ENCODE measurements at regions not wholly inside any gene's neighbourhood (a gene's known extent, or its start where the extent isn't known, plus 50 kb on each side); places are given as distances from the start of the nearest gene placed in this dataset.
A peak's percentile ranks its signal among the peaks of the same experiment; 100 is the strongest.

DNA sequence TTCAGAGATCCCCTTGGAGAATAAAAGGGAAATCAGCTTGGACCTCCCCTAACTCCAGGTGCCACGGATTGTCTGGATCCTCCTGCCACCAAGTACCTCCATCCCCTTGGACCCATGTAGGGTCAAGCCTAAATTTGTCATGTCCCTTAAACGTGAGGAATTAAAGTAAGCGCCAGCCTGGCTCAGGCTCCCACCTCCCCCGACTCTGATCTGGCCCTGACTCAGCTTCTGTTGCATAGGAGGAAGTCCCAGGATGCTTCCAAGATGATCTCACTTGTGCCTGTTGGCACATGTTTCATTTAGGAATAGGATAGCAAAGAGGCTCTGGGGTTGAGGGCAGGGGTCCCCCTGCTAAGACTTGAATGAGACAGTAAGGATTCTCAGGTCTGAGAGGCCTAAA lies 231.9 kb upstream of the JUN start:
- Mint-ChIP-seq H3K4me1 (peaks cover 36% of the 10 kb centered on the region), H3K27ac (no peak overlapping the region)

DNA sequence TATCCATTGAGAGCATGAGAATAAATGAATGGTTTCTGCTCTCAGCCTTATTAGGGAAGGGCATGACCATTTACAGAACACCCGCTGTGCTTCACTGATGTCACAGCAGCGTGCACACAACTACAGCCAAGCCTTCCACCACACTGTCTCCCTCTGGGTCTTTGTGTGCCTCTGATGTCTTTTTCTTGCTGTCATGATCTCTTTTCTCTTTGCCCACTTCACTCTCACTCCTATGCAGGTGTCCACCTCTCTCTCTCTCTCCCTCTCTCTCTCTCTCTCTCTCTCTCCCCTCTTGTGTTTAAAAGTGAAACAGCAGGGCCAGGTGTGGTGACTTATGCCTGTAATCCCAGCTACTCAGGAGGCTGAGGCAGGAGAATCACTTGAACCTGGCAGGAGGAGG lies 232.5 kb upstream of the JUN start:
- Mint-ChIP-seq H3K27me3 (no peaks in the 10 kb centered on the region), H3K27ac (peak overlapping the region in 1 of 2 donors; percentile 62), H3K4me1 (peaks cover 39% of the 10 kb centered on the region), H3K4me3 (no peak overlapping the region), H3K9me3 (peaks cover 7 to 10% of the 10 kb centered on the region in 2 donors)
- ATAC-seq (no peak), DNase-seq (no peak)

More for the DNA sequence above, 231.9 kb upstream of the JUN start:
- ATAC-seq (no peak), DNase-seq (no peak)
- Mint-ChIP-seq H3K4me3 (no peak overlapping the region), H3K27me3 (no peaks in the 10 kb centered on the region), H3K9me3 (peaks cover 7 to 10% of the 10 kb centered on the region in 2 donors)

DNA sequence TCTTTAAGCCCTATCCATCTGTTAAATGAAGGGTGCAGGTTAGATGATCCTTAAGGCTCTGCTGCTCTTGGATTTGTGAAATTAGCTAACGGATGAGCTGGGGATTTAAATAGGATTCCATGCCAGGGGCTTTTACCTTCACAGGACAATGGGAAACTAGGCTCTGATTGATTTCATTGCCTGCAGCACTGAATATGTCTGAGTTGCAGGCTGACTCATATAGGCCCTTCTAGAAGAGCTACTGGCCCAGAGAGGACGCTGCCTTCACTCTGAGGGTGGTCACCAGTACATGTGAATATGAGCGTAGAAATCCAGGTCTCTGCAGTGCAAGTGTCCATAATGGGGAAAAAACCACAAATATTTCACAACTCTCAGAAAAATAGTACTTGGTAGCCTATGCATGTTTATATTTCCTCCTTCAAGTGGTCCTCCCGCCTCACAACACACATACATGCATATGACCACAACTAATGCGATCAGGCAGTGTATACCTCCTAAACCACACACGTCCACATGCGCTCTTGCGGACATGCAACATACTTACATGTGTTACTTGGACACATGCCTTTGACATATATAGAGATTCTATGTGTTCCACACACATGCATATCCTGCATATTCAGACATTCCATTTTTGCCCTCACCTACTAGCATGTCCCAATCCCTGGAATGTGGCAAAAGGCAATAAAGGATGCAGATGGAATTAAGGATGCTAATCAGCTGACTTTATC lies 233.8 kb upstream of the JUN start:
- Mint-ChIP-seq H3K4me3 (no peak overlapping the region), H3K27me3 (no peaks in the 10 kb centered on the region), H3K27ac (no peak overlapping the region), H3K9me3 (peaks cover 7 to 10% of the 10 kb centered on the region in 2 donors), H3K4me1 (peaks cover 34% of the 10 kb centered on the region)
- no peak for DNase-seq
- no peak for ATAC-seq

DNA sequence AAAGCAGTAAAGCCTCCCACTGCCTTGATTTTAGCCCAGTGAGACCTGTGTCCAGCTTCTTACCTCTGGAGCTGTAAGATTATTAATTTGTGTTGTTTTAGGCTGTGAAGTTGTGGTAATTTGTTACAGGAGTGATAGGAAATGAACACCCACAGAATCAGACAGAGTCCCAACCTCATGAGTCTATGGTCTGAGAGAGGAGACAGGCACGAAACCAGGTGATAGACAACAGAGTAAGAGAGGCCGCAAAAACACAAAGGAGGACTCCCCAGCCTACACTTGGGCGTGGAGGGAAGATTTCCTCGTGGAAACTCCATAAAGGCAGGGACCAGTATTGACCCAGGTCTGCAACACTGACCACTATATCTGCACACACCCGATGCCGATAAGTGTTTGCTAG lies 234.6 kb upstream of the JUN start:
- peaks cover 7 to 10% of the 10 kb centered on the region in 2 donors for H3K9me3 Mint-ChIP-seq

DNA sequence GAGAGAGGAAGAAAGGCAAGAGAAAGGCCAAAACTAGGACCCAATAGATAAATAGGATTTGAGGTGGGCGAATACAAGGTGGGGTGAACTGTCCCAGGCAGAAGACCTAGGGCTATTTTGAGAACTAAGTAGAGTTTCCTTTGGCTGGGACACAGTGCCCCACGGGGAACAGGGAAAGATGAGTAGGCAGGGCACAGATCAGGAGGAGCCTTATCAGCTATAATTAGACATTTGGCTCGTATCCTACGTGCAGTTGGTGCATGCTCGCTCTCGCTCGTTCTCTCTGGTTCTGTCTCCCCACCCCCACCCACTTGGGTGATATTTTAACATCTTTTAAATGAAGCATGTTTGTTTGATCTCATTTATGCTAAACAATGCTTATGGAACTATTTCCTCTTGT lies 235.0 kb upstream of the JUN start:
- H3K9me3 Mint-ChIP-seq, result peaks cover 7 to 10% of the 10 kb centered on the region in 2 donors
- no peaks in the 10 kb centered on the region for H3K27me3 Mint-ChIP-seq
- no peak overlapping the region for H3K4me3 Mint-ChIP-seq
- DNase-seq (no peak), ATAC-seq (no peak)
- peaks cover 34% of the 10 kb centered on the region for H3K4me1 Mint-ChIP-seq
- H3K27ac Mint-ChIP-seq, result no peak overlapping the region

More for the DNA sequence above, 234.6 kb upstream of the JUN start:
- ATAC-seq (no peak), DNase-seq (no peak)
- peak overlapping the region in 1 of 2 donors; percentile 20 for H3K4me3 Mint-ChIP-seq
- H3K27me3 Mint-ChIP-seq, result no peaks in the 10 kb centered on the region
- H3K27ac Mint-ChIP-seq, result no peak overlapping the region
- H3K4me1 Mint-ChIP-seq, result peaks cover 34% of the 10 kb centered on the region

DNA sequence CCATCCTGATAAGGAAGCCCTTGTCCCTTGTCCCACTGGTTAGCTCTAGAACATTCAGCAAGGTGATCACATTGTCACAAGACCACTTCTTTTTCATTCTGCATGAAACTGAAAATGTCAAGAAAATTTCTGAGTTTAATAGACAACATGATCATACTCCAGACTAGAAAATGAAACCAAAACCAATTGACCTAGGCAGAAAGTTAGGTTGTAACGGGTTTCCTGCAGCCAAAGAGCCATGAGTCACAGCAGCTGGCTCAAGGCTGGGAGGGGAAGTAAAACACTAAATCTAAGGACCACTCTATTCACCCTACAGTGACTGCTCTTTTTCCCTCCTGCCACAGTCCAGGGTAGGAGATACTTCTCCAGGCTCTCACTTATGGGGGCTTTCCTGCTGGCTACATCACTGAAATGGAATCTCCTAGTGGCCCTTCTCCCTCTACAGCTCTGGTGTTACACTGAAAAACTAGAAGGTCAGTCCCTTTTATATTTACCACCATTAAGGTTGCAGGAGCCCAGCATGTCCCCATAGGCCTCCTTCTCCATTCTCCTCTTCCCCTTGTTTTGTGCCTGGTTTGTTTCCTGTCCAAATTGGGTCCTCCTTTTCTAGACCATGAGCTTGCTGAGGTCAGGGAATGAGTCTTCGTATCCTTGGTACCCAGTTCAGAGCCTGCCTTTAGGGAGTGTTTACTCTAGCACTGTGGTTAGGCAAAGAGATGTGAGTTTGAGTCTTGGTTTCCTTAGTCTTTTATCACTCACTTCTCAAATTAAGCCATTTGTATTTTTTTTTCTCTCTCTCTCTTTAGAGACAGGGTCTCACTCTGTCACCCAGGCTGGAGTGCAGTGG lies 236.5 kb upstream of the JUN start:
- peak overlapping the region; percentile 80 to 82 for H3K4me3 Mint-ChIP-seq
- peak overlapping the region; percentile 88 to 94 for H3K27ac Mint-ChIP-seq
- peaks cover 25% of the 10 kb centered on the region for H3K4me1 Mint-ChIP-seq
- DNase-seq, result peak; percentile 25 to 59
- no peaks in the 10 kb centered on the region for H3K27me3 Mint-ChIP-seq
- ATAC-seq, result peak; percentile 92
- peaks cover 7 to 10% of the 10 kb centered on the region in 2 donors for H3K9me3 Mint-ChIP-seq

DNA sequence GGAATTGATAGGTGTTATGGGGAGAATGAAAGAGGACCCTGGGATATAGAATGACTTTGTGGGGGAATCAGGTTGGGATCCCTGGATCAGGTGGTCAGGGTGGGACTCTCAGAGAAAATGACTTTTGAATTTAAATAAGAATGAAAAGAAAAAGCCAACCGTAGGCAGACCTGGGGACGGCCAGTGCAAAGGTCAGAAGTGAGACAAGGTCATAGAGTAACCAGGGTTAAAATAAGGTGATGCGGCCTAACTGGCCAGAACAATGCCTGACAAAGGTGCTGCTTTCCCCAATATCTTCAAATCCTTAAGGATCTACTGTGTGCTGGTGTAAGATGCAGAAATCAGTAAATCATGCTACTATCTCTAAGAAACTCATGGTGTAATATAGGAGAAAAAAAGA lies 238.4 kb upstream of the JUN start:
- peaks cover 41% of the 10 kb centered on the region for H3K4me1 Mint-ChIP-seq
- ATAC-seq (no peak), DNase-seq (no peak)
- H3K9me3 Mint-ChIP-seq, result peaks cover 7 to 10% of the 10 kb centered on the region in 2 donors
- no peak overlapping the region for H3K27ac Mint-ChIP-seq
- no peak overlapping the region for H3K4me3 Mint-ChIP-seq
- no peaks in the 10 kb centered on the region for H3K27me3 Mint-ChIP-seq

DNA sequence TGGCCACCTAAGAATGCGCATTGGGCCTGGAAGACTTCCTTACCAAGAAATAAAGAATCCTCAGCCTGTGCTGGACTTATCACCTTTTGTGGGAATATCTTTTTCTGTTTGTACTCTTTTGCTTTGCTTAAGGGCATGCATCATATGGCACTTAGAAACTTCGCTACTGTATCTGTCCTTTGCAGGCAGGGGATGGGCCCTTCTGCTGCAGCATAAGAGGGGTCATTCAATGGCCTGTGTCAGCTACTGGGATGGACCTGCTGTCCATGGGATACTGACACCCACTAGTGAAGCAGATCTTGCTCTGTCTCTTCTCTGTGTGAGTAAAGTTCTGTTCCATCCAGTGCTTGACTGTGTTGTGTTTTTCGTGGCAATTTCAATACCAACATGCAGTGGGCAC lies 239.0 kb upstream of the JUN start:
- ATAC-seq (no peak), DNase-seq (no peak)
- Mint-ChIP-seq H3K4me1 (peaks cover 41% of the 10 kb centered on the region), H3K27ac (peak overlapping the region in 1 of 2 donors; percentile 84), H3K27me3 (no peaks in the 10 kb centered on the region), H3K4me3 (no peak overlapping the region), H3K9me3 (peaks cover 7 to 8% of the 10 kb centered on the region in 2 donors)

DNA sequence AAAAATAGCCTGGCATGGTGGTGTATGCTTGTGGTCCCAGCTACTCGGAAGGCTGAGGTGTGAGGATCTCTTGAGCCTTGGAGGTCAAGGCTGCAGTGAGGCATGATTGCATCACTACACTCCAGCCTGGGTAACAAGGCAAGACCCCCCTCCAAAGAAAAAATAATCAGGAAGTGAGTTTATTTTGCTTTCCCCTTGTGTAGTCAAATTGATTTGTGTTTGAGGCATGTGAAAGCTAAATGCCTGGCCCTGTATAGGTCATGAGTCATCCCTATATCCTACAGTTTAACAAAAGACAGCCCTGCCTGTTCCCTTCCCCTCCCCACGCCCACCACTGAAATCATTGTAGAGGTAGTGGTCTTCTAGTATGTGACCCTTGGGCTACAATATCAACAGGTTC lies 241.4 kb upstream of the JUN start:
- no peaks in the 10 kb centered on the region for H3K9me3 Mint-ChIP-seq
- no peak overlapping the region for H3K27ac Mint-ChIP-seq
- no peak overlapping the region for H3K4me3 Mint-ChIP-seq
- H3K4me1 Mint-ChIP-seq, result peaks cover 26% of the 10 kb centered on the region
- DNase-seq, result no peak
- no peaks in the 10 kb centered on the region for H3K27me3 Mint-ChIP-seq
- ATAC-seq, result no peak

DNA sequence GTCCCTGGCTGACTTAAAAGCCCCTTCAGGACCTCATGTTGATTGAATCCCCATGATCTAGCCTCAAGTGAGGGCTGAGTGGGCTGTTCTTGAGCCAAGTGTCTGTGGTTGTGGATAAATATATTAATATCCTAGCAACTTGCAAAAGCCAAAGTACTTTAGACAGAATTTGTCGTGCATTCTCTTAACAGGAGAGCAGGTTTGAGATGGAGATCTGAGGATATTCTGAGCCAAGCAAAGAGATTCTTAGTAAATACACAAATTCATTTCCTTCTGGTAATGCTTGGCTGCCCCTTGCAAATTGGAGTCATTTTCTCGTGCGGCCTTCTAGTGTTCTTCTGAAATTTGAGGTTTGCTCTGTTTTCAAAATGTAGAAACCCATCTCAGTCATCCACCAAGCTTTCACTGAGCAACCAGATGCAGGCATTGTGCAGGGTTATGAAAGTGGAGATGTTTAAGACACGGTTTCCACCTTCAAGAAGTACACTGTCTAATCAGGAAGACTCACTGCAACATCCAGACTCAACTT lies 242.1 kb upstream of the JUN start:
- Mint-ChIP-seq H3K27me3 (no peaks in the 10 kb centered on the region), H3K4me3 (peak overlapping the region in 1 of 2 donors; percentile 21), H3K4me1 (peaks cover 18% of the 10 kb centered on the region), H3K9me3 (no peaks in the 10 kb centered on the region), H3K27ac (peak overlapping the region in 1 of 2 donors; percentile 87)
- peak; percentile 64 for ATAC-seq
- no peak for DNase-seq

DNA sequence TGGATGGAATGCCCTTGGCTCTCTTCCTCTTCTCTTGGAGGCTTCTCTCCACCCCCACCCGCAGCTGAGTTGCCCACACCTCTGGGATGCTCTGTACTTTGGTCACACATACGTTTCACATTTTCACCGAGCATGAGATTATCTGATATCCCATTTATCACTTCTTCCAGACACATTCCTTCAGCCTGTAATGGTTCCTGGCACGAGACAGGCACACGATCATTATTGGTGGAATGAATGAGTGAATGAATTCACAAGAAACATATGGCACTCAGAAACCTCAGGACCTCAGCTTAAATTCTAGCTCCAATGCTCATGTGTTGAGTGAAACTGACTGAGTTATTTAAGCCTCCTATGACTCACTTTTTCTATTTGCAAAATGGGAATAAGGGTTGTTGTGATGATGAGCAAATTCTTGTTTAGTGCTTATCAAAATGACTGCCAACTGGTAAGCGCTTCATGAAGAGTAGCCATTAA lies 242.7 kb upstream of the JUN start:
- Mint-ChIP-seq H3K9me3 (no peaks in the 10 kb centered on the region), H3K27me3 (no peaks in the 10 kb centered on the region), H3K4me1 (peaks cover 17% of the 10 kb centered on the region), H3K4me3 (peak overlapping the region; percentile 5 to 21), H3K27ac (peak overlapping the region in 1 of 2 donors; percentile 27)
- DNase-seq, result no peak
- ATAC-seq, result peak; percentile 81

DNA sequence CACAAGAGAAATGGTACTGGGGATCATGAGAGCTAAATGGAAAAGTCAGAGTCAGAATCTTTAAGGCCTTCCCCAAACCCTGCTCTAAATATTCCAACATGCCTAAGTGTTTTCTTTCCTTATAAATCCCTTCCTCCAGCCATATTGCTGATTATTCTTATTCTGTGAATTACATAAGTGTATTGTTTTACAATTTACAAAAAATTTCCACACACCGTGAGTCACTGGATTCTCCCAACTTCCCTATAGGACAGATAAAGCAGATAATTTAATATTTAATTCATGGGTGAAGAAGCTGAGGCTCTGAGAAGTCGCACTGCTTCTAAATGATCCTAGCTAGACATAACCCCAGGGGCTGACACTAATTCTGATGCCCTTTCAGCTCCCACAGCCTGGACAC lies 243.3 kb upstream of the JUN start:
- Mint-ChIP-seq H3K9me3 (no peaks in the 10 kb centered on the region), H3K4me3 (peak overlapping the region in 1 of 2 donors; percentile 16), H3K4me1 (peaks cover 17% of the 10 kb centered on the region), H3K27ac (peak overlapping the region in 1 of 2 donors; percentile 22), H3K27me3 (no peaks in the 10 kb centered on the region)
- DNase-seq (no peak), ATAC-seq (no peak)

DNA sequence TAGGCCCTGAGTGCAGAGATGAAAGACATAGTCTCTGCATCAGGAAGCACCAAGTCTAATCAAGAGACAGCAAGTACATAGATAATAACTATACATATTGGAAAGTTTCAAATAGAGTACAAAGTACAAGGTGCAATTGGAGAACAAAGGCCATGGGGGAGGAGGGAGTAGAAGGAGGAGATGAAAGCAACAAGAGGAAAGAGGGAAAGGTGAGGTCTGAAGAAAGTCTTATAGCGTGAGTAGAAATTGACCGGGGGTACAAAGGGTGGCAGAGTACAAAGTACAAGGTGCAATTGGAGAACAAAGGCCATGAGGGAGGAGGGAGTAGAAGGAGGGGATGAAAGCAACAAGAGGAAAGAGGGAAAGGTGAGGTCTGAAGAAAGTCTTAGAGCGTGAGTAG lies 244.2 kb upstream of the JUN start:
- no peak for ATAC-seq
- no peak overlapping the region for H3K4me3 Mint-ChIP-seq

DNA sequence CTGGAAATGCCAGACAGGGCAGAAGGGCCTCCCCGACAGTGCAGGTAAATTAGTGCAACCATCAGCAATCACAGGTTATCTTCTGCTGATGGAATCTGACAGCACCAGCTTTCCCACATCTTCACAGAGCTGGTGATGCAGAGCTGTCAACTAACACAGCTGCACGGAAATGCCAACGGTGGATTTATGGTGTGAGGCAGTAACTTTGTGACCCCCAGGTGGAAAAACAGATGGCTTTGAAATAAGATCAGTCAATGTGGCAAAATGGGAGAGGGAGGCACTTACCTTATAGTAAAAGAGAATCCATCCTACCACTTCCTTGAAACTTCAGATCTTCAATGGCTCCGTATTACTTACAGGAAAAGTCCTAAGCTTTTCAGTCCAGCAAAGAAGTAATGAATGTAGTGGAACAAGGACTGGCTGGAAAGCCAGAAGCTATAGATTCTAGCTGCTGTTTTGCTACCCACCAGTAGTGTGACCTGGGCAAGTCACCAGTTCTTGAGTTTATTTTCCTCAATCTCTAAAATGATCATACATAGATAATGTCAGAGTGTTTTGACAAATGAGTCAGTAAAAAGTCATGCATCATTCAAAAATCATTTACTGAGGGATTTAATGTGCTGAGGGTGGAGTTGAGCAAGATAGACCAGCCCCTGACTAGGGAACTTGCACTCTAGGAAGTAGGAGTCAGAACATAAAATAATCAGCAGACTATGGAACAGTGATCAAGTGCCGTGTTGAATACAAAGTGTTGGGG lies 245.7 kb upstream of the JUN start:
- Mint-ChIP-seq H3K4me1 (peaks cover 17% of the 10 kb centered on the region), H3K9me3 (no peaks in the 10 kb centered on the region), H3K27me3 (no peaks in the 10 kb centered on the region), H3K27ac (no peak overlapping the region), H3K4me3 (no peak overlapping the region)
- no peak for ATAC-seq
- DNase-seq, result no peak

More for the DNA sequence above, 244.2 kb upstream of the JUN start:
- Mint-ChIP-seq H3K9me3 (no peaks in the 10 kb centered on the region), H3K27me3 (no peaks in the 10 kb centered on the region), H3K27ac (no peak overlapping the region), H3K4me1 (peaks cover 17% of the 10 kb centered on the region)
- no peak for DNase-seq

DNA sequence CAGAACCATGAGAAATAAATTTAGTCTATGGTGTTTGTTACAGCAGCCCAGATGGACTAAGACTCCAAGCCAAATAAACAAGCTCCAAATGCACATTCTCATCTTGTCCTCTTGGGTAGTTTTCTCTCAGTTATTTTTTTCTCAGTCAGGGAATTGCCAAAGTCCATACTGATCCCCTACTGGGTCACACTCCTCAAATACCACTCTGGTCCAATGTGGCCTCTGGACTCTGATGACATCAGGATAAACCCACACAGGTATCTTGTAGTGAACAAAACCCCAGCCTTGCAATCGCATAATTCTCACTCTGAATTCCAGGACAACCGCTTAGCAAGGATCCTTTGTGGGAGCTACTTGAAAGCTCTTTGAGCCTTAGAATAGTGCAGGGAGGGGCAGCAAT lies 248.4 kb upstream of the JUN start:
- DNase-seq (no peak), ATAC-seq (no peak)
- Mint-ChIP-seq H3K9me3 (no peaks in the 10 kb centered on the region), H3K4me1 (no peaks in the 10 kb centered on the region), H3K4me3 (no peak overlapping the region), H3K27ac (no peak overlapping the region), H3K27me3 (no peaks in the 10 kb centered on the region)
